Endothelial cell of umbilical vein (primary cell): ENCODE measurements at regions not wholly inside any gene's neighbourhood (a gene's known extent, or its start where the extent isn't known, plus 50 kb on each side); places are given as distances from the start of the nearest gene placed in this dataset.

Experiments used
- BruUV-seq: library from RNA; stranded (reverse); fragments of 400-500 nt; replicated peaks from 2 replicates; lab custom pipeline; 2021; lab: Mats Ljungman, UMichigan
- CTCF ChIA-PET: fragments of 300-600, 350-600 bp; sonication (Branson Sonifier 250); formaldehyde crosslinking; loops from one replicate; lab custom pipeline; 2021; ENCODE audit warnings: antibody characterized with exemption, inconsistent platforms; lab: Charles Lee
- POLR2A ChIA-PET: fragments of 300-600, 350-600 bp; sonication (Branson Sonifier 250); formaldehyde crosslinking; loops from one replicate; lab custom pipeline; 2021; ENCODE audit warnings: antibody characterized with exemption, inconsistent platforms; lab: Charles Lee
- DNase-seq: peaks from one replicate; pipeline ENCODE4 v3.0.0-alpha.2; 2011; ENCODE audit warnings: low read depth, low spot score
- FAIRE-seq: peaks from 2 replicates; lab custom pipeline; 2011; peaks lifted over from hg19 to GRCh38; lab: Jason Lieb, UNC
- H2AFZ ChIP-seq: 2 replicates; pipeline ENCODE4 v1.6.0; 2012; ENCODE audit warnings: low read depth, low read length, control low read depth, inconsistent platforms
- H3K27ac ChIP-seq: 2 replicates; pipeline ENCODE4 v1.5.1; 2011; ENCODE audit warnings: low read depth, mild to moderate bottlenecking, control low read depth, low read length, moderate library complexity; ENCODE audit not compliant: insufficient read depth
- H3K27me3 ChIP-seq, 2 experiments: 2 replicates each; pipeline versions ENCODE4 v1.6.0 to v1.6.1; 2011; ENCODE audit warnings: low read length in 2 of 2, mixed read lengths in 1 of 2; ENCODE audit not compliant: control insufficient read depth in 2 of 2, insufficient read depth in 2 of 2
- H3K36me3 ChIP-seq, 2 experiments: 2 replicates in 1 of 2; 3 replicates in 1 of 2; pipeline ENCODE4 v1.5.1; 2011; ENCODE audit warnings: low read length in 2 of 2, mild to moderate bottlenecking in 1 of 2, moderate library complexity in 1 of 2; ENCODE audit not compliant: control insufficient read depth in 2 of 2, insufficient read depth in 2 of 2; ENCODE audit errors: extremely low read depth in 1 of 2
- H3K4me1 ChIP-seq: 3 replicates; pipeline ENCODE4 v1.5.1; 2011; ENCODE audit warnings: mild to moderate bottlenecking, low read length; ENCODE audit not compliant: control insufficient read depth, insufficient read depth; ENCODE audit errors: extremely low read depth
- H3K4me2 ChIP-seq: 2 replicates; pipeline ENCODE4 v1.6.1; 2011; ENCODE audit warnings: low read length, control low read depth, mixed read lengths; ENCODE audit not compliant: insufficient read depth
- H3K4me3 ChIP-seq, 3 experiments: fragments of 200-600 bp in 1 of 3; sonication (generic), shearing (Covaris generic) in 1 of 3; replicated peaks in 1 of 3; 2 replicates each; pipeline ENCODE4 v1.5.1; 2011 to 2016; ENCODE audit warnings: control low read depth in 3 of 3, low read length in 3 of 3, mild to moderate bottlenecking in 2 of 3, inconsistent platforms in 1 of 3, low read depth in 1 of 3, moderate library complexity in 1 of 3; ENCODE audit not compliant: insufficient read depth in 1 of 3
- H3K79me2 ChIP-seq: 2 replicates; pipeline ENCODE4 v1.6.0; 2012; ENCODE audit warnings: low read length, inconsistent platforms; ENCODE audit not compliant: control insufficient read depth, insufficient read depth
- H3K9ac ChIP-seq: replicated peaks from 2 replicates; pipeline ENCODE3; 2011; ENCODE audit warnings: low read length, control low read depth; ENCODE audit not compliant: insufficient read depth; ENCODE audit errors: extremely low read depth
- H3K9me1 ChIP-seq: replicated peaks from 3 replicates; pipeline ENCODE4 v1.6.0; 2011; ENCODE audit warnings: mild to moderate bottlenecking, low read length; ENCODE audit not compliant: control insufficient read depth, insufficient read depth; ENCODE audit errors: extremely low read depth
- H3K9me3 ChIP-seq: replicated peaks from 2 replicates; pipeline ENCODE4 v1.5.1; 2012; ENCODE audit warnings: low read length, inconsistent platforms; ENCODE audit not compliant: control insufficient read depth, insufficient read depth
- H4K20me1 ChIP-seq: replicated peaks from 2 replicates; pipeline ENCODE3; 2011; ENCODE audit warnings: mild to moderate bottlenecking, low read length; ENCODE audit not compliant: control insufficient read depth, insufficient read depth; ENCODE audit errors: extremely low read depth
- EZH2 ChIP-seq: IDR thresholded peaks from 2 replicates; pipeline ENCODE4 v1.6.1; 2012; ENCODE audit warnings: borderline replicate concordance, low read depth, mild to moderate bottlenecking, moderate library complexity, low read length, inconsistent platforms; ENCODE audit not compliant: severe bottlenecking
- FOS ChIP-seq: IDR thresholded peaks from 2 replicates; pipeline ENCODE4 v1.6.1; 2011; ENCODE audit warnings: mild to moderate bottlenecking, low read length, moderate library complexity, borderline replicate concordance; ENCODE audit not compliant: insufficient read depth
- GATA2 ChIP-seq: IDR thresholded peaks from 2 replicates; pipeline ENCODE4 v1.7.0; 2011; ENCODE audit warnings: low read depth, mild to moderate bottlenecking, moderate library complexity, mixed read lengths, low read length; ENCODE audit not compliant: insufficient read length, insufficient read depth
- JUN ChIP-seq: IDR thresholded peaks from 2 replicates; pipeline ENCODE4 v1.6.1; 2011; ENCODE audit warnings: borderline replicate concordance, low read depth; ENCODE audit not compliant: insufficient read length, insufficient read depth
- MYC ChIP-seq: IDR thresholded peaks from one replicate; pipeline ENCODE4 v1.6.1; 2011; ENCODE audit warnings: mild to moderate bottlenecking, low read depth, low read length
- POLR2A ChIP-seq: IDR thresholded peaks from 2 replicates; pipeline ENCODE4 v1.6.1; 2012; ENCODE audit warnings: low read depth, mild to moderate bottlenecking, control low read depth, low read length
- POLR2AphosphoS5 ChIP-seq: IDR thresholded peaks from 2 replicates; pipeline ENCODE4 v1.6.1; 2012; ENCODE audit warnings: low read depth, mild to moderate bottlenecking, control low read depth, low read length, moderate library complexity; ENCODE audit not compliant: insufficient read depth
- dilution Hi-C: fragments of 300-500 bp; cut with MboI; formaldehyde crosslinking; loops from one replicate; pipeline ENCODE4 v1.15.0; 2019; ENCODE audit warnings: low sequenced_read_pairs; ENCODE audit not compliant: extremely low pct_ligation_motif_present
- intact Hi-C: fragments of 100-400 bp; cut with micrococcal nuclease; formaldehyde crosslinking; loops from one replicate; pipeline ENCODE4 v1.10.0; 2022
- TF ChIP-seq, protein P1 (sequence below): IDR thresholded peaks from 2 replicates; pipeline ENCODE4 v1.6.1; 2011; ENCODE audit not compliant: insufficient read depth, insufficient read length
- TF ChIP-seq, protein P2 (sequence below), 2 donors: IDR thresholded peaks; 1 replicate in 1 of 2; 2 replicates in 1 of 2; pipeline ENCODE4 v1.5.1; 2011; ENCODE audit warnings: low read length in 2 of 2, mild to moderate bottlenecking in 2 of 2, moderate library complexity in 2 of 2, control low read depth in 1 of 2, inconsistent platforms in 1 of 2, low read depth in 1 of 2; ENCODE audit not compliant: insufficient read depth in 1 of 2; ENCODE audit errors: extremely low read depth in 1 of 2

DNA sequence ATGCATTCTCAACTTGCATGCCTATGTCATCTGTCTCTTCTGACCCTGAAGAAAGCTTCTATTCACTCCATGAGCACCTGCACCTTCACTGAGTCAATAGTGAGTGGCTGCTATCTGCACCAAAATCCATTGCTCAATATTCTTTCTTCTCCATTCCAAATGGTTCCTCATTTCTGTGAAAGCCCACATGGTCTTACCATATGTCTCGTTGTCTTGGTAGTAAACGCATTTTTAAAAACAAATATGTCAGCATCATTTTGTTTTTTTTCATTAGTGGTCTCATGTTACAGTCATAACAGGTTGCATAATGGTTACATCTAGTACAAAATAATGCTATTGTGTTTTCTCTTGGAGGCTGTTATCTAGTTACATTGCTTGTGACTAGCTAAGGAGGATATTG lies 106.9 kb upstream of the CPM start:
- no peaks in the 10 kb centered on the region for H4K20me1 ChIP-seq
- POLR2A ChIA-PET, result no interaction called here
- no peak overlapping the region for H3K27ac ChIP-seq
- CTCF ChIA-PET, result no interaction called here
- no TSS peak for BruUV-seq
- TF ChIP-seq, protein P1, sequence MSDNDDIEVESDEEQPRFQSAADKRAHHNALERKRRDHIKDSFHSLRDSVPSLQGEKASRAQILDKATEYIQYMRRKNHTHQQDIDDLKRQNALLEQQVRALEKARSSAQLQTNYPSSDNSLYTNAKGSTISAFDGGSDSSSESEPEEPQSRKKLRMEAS, result no peak
- TF ChIP-seq, protein P2, sequence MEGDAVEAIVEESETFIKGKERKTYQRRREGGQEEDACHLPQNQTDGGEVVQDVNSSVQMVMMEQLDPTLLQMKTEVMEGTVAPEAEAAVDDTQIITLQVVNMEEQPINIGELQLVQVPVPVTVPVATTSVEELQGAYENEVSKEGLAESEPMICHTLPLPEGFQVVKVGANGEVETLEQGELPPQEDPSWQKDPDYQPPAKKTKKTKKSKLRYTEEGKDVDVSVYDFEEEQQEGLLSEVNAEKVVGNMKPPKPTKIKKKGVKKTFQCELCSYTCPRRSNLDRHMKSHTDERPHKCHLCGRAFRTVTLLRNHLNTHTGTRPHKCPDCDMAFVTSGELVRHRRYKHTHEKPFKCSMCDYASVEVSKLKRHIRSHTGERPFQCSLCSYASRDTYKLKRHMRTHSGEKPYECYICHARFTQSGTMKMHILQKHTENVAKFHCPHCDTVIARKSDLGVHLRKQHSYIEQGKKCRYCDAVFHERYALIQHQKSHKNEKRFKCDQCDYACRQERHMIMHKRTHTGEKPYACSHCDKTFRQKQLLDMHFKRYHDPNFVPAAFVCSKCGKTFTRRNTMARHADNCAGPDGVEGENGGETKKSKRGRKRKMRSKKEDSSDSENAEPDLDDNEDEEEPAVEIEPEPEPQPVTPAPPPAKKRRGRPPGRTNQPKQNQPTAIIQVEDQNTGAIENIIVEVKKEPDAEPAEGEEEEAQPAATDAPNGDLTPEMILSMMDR (IDR thresholded peaks at IDR 0.05; ENCODE audit: extremely low read depth in 1 of 2, insufficient read depth in 1 of 2, low read depth in 1 of 2, low read length in 2 of 2), result no peak
- no peak for TF ChIP-seq EZH2
- no peak for TF ChIP-seq POLR2A
- H3K4me3 ChIP-seq, result no peak overlapping the region
- FAIRE-seq, result no peak
- no peak overlapping the region for H3K9ac ChIP-seq
- dilution Hi-C loops (no loop called here), intact Hi-C loops (no loop called here)
- H3K9me1 ChIP-seq, result no peaks in the 10 kb centered on the region
- no peak overlapping the region for H3K4me2 ChIP-seq
- H3K4me1 ChIP-seq, result no peaks in the 10 kb centered on the region
- H3K79me2 ChIP-seq, result no peaks in the 10 kb centered on the region
- no peaks in the 10 kb centered on the region for H3K36me3 ChIP-seq
- DNase-seq, result no peak
- peaks cover 0 to 8% of the 10 kb centered on the region in 2 experiments for H3K27me3 ChIP-seq
- no peak overlapping the region for H2AFZ ChIP-seq
- no peaks in the 10 kb centered on the region for H3K9me3 ChIP-seq

DNA sequence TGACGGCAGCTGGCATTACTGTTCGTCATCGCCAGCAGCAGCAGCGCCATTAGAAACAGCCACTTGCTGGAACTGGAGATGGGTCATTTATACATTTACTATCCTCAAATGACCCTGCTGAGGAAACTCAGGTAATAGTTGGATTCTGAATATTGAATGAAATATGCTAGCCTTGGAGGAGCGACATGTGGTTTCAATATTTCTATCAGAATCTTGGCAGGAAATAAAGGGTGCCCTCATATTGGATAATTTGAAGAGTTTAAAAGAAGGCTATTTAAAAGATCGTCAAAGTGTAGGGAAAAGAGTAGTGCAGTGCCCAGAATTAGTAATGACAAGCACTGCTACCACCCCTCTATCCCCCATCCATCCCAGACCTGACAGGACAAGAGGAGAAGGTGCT lies 109.6 kb upstream of the CPM start:
- no peak overlapping the region for H2AFZ ChIP-seq
- dilution Hi-C loops (no loop called here), intact Hi-C loops (no loop called here)
- no peak for DNase-seq
- H3K9me1 ChIP-seq, result no peaks in the 10 kb centered on the region
- H3K9me3 ChIP-seq, result no peaks in the 10 kb centered on the region
- no peak for TF ChIP-seq JUN
- no peak for TF ChIP-seq POLR2AphosphoS5
- no peak for TF ChIP-seq GATA2
- TF ChIP-seq EZH2, result no peak
- no peak for TF ChIP-seq MYC
- TF ChIP-seq FOS, result no peak
- TF ChIP-seq, protein P2 (IDR thresholded peaks at IDR 0.05; ENCODE audit: extremely low read depth in 1 of 2, insufficient read depth in 1 of 2, low read depth in 1 of 2, low read length in 2 of 2), result no peak
- TF ChIP-seq POLR2A, result no peak
- TF ChIP-seq, protein P1, result no peak
- H3K4me3 ChIP-seq, result no peak overlapping the region
- POLR2A ChIA-PET, result no interaction called here
- no peak overlapping the region for H3K4me2 ChIP-seq
- peaks cover 3 to 8% of the 10 kb centered on the region in 2 experiments for H3K27me3 ChIP-seq
- no peaks in the 10 kb centered on the region for H3K79me2 ChIP-seq
- no peaks in the 10 kb centered on the region for H4K20me1 ChIP-seq
- BruUV-seq, result no TSS peak
- no peaks in the 10 kb centered on the region for H3K36me3 ChIP-seq
- FAIRE-seq, result no peak
- CTCF ChIA-PET, result no interaction called here
- no peak overlapping the region for H3K9ac ChIP-seq
- H3K27ac ChIP-seq, result no peak overlapping the region
- no peaks in the 10 kb centered on the region for H3K4me1 ChIP-seq
